ENCODE measurements at regions not wholly inside any gene's neighbourhood (a gene's known extent, or its start where the extent isn't known, plus 50 kb on each side); places are given as distances from the start of the nearest gene placed in this dataset.
A peak's percentile ranks its signal among the peaks of the same experiment; 100 is the strongest.
"Not testable (repeated sequence)": the region's sequence is repeated elsewhere in the genome, so short reads cannot be mapped to it uniquely, and the experiment has no call there.

DNA sequence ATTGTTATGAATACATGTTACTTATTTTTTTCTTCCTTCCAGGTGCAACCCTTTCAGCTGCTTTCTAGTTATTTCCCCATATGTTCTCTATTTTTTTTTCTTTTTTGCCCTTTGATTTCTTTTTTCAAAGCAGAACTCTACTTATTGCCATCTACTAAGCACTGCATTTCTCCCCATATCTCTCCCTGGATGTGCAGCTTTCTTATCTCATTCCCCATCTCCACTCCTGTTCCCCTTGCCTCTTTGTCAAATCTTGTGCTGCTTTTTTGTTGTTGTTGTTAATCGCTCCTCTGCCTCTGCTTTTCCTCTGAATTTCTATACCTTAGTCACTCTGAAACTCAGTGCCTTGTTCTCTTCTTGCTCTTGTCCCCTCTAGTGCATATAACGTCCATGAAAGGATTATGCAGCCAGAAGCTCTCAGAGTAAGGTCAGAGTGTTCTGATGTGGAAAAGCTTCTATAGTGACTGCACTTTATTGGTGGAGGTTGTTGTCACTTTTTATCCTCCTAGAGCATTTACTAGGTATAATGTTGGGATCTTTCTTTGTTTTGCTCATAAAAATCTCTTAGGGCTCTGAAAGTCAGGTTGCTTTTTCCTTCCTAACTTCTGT is 51.1 kb upstream of the JADE1 start:
- H3K4me3 ChIP-seq (ENCODE audit: extremely low read depth, insufficient read depth, low read length, poor library complexity, severe bottlenecking): no peak overlapping the region
- WGBS, 2 experiments (ENCODE audit: insufficient coverage in 2 of 2): 80% methylated on average over 1 of the region's 2 CpGs; no CpG with 5 or more reads in 1 of the 2 experiments
- H3K9me3 ChIP-seq (ENCODE audit: control insufficient read depth, low read length): no peaks in the 10 kb centered on the region
- H3K4me1 ChIP-seq (ENCODE audit: control insufficient read depth, insufficient read depth, low read length, poor library complexity, severe bottlenecking): peaks cover 8% of the 10 kb centered on the region
- H3K36me3 ChIP-seq (ENCODE audit: control insufficient read depth, insufficient read depth, low read length): no peaks in the 10 kb centered on the region
- H3K27ac ChIP-seq (ENCODE audit: low read depth, low read length, severe bottlenecking): no peak overlapping the region

DNA sequence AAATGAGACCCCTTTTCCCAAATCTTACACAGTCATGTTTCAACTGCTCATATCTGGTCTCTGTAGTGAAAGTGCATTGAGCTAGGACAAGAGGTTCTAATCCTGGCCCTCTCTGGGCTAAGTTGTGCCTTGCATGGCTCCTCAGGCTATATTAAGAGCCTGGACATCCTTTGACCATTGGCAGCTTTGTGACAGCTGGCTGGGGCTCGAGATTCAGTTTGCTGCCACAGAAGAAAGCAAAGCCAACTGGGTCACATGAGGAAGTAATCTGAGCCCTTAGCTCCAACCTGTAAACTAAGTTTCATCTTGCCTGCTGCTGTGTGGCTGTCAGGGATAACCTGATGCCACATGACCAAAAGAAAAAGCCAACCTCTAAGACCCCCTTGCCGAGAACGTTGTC is 51.8 kb upstream of the JADE1 start:
- Histone ChIP-seq H3K36me3 (ENCODE audit: control insufficient read depth, insufficient read depth, low read length) (no peaks in the 10 kb centered on the region), H3K27ac (ENCODE audit: low read depth, low read length, severe bottlenecking) (no peak overlapping the region), H3K4me3 (ENCODE audit: extremely low read depth, insufficient read depth, low read length, poor library complexity, severe bottlenecking) (no peak overlapping the region), H3K9me3 (ENCODE audit: control insufficient read depth, low read length) (no peaks in the 10 kb centered on the region), H3K4me1 (ENCODE audit: control insufficient read depth, insufficient read depth, low read length, poor library complexity, severe bottlenecking) (peaks cover 8% of the 10 kb centered on the region)
- WGBS, 2 experiments (ENCODE audit: insufficient coverage in 2 of 2): 33 to 34% methylated on average over 1 to 3 of the region's 3 CpGs

DNA sequence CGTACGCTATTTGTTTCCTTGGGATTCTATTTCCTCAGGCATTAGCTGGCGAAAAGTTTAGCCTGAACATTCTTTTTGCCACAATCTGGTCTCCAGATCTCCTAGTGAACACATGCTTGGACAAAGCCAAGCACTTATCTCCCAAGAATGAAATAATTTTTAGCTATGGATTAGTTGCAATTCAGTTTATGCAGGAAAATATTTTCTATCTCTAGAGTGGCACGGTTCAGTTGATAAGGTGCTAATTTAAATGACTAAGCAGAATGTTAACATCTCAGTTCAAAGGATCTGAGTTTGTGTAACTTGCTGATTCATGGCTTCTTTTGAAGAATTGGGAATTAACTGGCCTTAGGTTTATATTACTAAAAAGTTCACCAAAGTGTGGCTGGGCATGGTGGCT is 58.1 kb upstream of the JADE1 start:
- Histone ChIP-seq H3K4me1 (ENCODE audit: control insufficient read depth, insufficient read depth, low read length, poor library complexity, severe bottlenecking) (no peaks in the 10 kb centered on the region), H3K4me3 (ENCODE audit: extremely low read depth, insufficient read depth, low read length, poor library complexity, severe bottlenecking) (no peak overlapping the region), H3K9me3 (ENCODE audit: control insufficient read depth, low read length) (no peaks in the 10 kb centered on the region), H3K36me3 (ENCODE audit: control insufficient read depth, insufficient read depth, low read length) (no peaks in the 10 kb centered on the region), H3K27ac (ENCODE audit: low read depth, low read length, severe bottlenecking) (no peak overlapping the region)
- 91 to 98% methylated on average over 4 of the region's 4 CpGs for WGBS, 2 experiments (ENCODE audit: insufficient coverage in 2 of 2)

DNA sequence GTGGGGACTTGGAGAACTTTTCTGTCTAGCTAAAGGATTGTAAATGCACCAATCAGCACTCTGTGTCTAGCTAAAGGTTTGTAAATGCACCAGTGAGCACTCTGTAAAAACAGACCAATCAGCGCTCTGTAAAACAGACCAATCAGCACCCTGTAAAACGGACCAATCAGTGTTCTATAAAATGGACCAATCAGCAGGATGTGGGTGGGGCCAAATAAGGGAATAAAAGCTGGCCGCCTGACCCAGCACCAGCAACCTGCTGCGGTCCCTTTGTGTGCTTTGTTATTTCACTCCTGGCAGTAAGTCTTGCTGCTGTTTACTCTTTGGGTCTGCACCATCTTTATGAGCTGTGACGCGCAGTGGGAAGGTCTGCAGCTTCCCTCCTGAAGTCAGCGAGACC is 67.8 kb upstream of the JADE1 start:
- not testable (repeated sequence) for H3K27ac ChIP-seq (ENCODE audit: low read depth, low read length, severe bottlenecking); H3K4me3 ChIP-seq (ENCODE audit: extremely low read depth, insufficient read depth, low read length, poor library complexity, severe bottlenecking); H3K4me1 ChIP-seq (ENCODE audit: control insufficient read depth, insufficient read depth, low read length, poor library complexity, severe bottlenecking); H3K9me3 ChIP-seq (ENCODE audit: control insufficient read depth, low read length); H3K36me3 ChIP-seq (ENCODE audit: control insufficient read depth, insufficient read depth, low read length)
- WGBS, 2 experiments (ENCODE audit: insufficient coverage in 2 of 2): 96 to 100% methylated on average over 5 to 7 of the region's 7 CpGs

DNA sequence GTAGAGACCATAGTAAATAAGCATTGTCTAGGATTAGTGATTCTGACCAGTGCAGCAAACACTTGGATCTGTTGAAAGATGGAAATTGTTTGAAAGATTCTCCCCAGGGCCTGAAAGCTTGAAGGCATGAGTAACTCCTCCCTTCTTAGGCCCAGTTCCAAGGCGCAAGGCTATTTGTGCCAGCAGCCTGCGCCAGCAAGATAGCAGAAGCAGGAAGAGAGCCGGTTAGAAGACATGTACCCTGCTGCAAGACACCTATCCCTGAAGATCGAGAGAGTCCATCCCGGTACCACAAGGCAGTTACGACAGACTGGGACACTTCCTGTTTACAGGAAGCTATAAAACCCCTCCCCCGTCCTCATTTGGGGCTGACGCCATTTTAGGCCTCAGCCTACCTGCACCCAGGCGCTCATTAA is 72.4 kb upstream of the JADE1 start:
- H3K4me1 ChIP-seq (ENCODE audit: control insufficient read depth, insufficient read depth, low read length, poor library complexity, severe bottlenecking): no peaks in the 10 kb centered on the region
- H3K4me3 ChIP-seq (ENCODE audit: extremely low read depth, insufficient read depth, low read length, poor library complexity, severe bottlenecking): no peak overlapping the region
- H3K27ac ChIP-seq (ENCODE audit: low read depth, low read length, severe bottlenecking): no peak overlapping the region
- no peaks in the 10 kb centered on the region for H3K36me3 ChIP-seq (ENCODE audit: control insufficient read depth, insufficient read depth, low read length)
- no peaks in the 10 kb centered on the region for H3K9me3 ChIP-seq (ENCODE audit: control insufficient read depth, low read length)
- 80 to 83% methylated on average over 8 to 9 of the region's 9 CpGs for whole genome bisulfite sequencing, 2 experiments (ENCODE audit: insufficient coverage in 2 of 2)

DNA sequence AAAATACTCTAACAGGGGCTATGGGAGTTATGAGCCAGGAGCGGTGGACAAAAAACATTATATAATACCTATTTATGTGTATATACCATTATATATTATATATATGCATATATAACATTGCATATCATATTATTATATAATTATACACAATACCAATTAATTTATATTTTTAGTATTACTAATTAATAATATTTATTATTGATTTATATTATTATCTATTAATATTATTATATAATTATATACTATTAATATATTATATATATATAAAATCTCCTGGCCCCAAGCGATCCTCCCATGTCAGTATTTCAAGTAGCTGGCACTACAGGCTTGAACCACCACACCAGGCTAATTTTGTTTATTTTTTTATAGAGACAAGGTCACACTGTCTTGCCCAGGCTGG is 73.8 kb upstream of the JADE1 start:
- Histone ChIP-seq H3K4me3 (ENCODE audit: extremely low read depth, insufficient read depth, low read length, poor library complexity, severe bottlenecking) (no peak overlapping the region), H3K36me3 (ENCODE audit: control insufficient read depth, insufficient read depth, low read length) (no peaks in the 10 kb centered on the region), H3K27ac (ENCODE audit: low read depth, low read length, severe bottlenecking) (no peak overlapping the region), H3K9me3 (ENCODE audit: control insufficient read depth, low read length) (no peaks in the 10 kb centered on the region), H3K4me1 (ENCODE audit: control insufficient read depth, insufficient read depth, low read length, poor library complexity, severe bottlenecking) (no peaks in the 10 kb centered on the region)
- no CpG with 5 or more reads among the region's 2 CpGs for WGBS, 2 experiments (ENCODE audit: insufficient coverage in 2 of 2)

DNA sequence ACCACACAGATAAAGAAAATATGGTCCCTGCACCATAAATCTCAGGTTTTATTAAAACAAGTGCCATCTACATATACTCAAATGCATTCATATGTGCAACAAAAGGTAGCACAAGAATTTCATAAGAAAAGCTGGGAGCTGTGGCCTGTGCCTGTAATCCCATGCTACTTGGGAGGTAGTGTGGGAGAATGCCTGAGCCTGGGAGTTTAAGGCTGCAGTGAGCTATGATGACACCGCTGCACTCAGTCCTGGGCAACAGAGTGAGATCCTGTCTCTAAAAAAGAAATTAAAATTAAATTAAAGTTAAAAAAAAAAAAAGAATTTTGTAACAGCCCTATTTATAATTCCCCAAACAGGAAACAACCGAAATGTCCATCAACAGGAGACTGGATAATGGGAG is 81.3 kb upstream of the JADE1 start:
- H3K4me1 ChIP-seq (ENCODE audit: control insufficient read depth, insufficient read depth, low read length, poor library complexity, severe bottlenecking): peaks cover 7% of the 10 kb centered on the region
- H3K9me3 ChIP-seq (ENCODE audit: control insufficient read depth, low read length): no peaks in the 10 kb centered on the region
- no CpG with 5 or more reads among the region's 2 CpGs for WGBS, 2 experiments (ENCODE audit: insufficient coverage in 2 of 2)
- H3K27ac ChIP-seq (ENCODE audit: low read depth, low read length, severe bottlenecking): peak overlapping the region; percentile 52
- H3K36me3 ChIP-seq (ENCODE audit: control insufficient read depth, insufficient read depth, low read length): no peaks in the 10 kb centered on the region
- no peak overlapping the region for H3K4me3 ChIP-seq (ENCODE audit: extremely low read depth, insufficient read depth, low read length, poor library complexity, severe bottlenecking)

DNA sequence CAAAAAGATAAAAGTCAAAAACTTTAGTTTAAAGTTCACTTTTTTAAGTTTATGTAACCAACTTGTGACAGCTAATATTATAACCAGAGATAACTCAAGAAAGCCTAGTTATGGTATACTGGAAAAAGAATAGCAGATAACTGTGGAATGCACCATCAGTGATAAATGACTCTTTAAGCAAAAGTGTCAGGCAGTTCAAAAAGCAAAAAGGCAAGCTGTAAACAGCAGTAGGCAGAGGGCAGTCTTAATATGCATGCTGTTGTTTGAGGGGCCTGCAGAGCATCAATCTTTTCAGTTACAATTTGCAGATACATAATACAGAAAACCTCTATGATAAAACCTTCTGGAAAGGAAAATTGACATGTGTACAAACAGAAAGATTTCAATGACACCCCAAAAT is 81.8 kb upstream of the JADE1 start:
- Histone ChIP-seq H3K9me3 (ENCODE audit: control insufficient read depth, low read length) (no peaks in the 10 kb centered on the region), H3K4me1 (ENCODE audit: control insufficient read depth, insufficient read depth, low read length, poor library complexity, severe bottlenecking) (peaks cover 7% of the 10 kb centered on the region), H3K36me3 (ENCODE audit: control insufficient read depth, insufficient read depth, low read length) (no peaks in the 10 kb centered on the region), H3K27ac (ENCODE audit: low read depth, low read length, severe bottlenecking) (peak overlapping the region; percentile 52), H3K4me3 (ENCODE audit: extremely low read depth, insufficient read depth, low read length, poor library complexity, severe bottlenecking) (no peak overlapping the region)

DNA sequence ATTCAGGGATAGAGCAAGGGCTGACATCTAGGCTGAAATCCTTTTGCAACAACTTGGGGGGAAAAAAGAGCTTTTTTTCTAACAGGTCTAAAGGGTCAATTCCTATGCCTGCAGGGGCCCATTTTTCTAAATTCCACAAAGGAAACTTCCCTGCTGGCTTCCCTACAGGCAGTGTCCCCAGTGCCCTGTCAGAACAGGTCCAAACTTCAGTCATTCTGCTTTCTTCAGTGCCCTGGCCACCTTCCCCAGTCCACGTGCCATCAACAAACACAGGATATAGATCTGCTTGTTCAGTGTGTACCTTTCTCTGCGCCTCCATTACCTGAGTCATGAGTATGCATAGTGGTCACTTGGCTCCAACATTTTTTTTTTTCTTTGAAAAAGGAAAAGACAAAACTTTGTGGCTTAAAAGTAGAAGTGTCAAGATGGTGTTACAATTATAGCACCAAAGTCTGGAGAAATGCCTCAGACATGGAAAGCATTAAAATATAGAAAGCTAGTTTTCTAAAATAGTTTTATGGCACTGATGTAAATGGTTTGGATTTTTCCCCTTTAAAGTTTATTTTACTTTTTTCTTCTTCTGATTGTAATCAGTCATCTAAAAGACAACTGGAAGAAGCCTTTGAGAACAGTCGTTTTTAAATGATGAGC is 84.0 kb upstream of the JADE1 start:
- Histone ChIP-seq H3K27ac (ENCODE audit: low read depth, low read length, severe bottlenecking) (no peak overlapping the region), H3K36me3 (ENCODE audit: control insufficient read depth, insufficient read depth, low read length) (no peaks in the 10 kb centered on the region), H3K4me1 (ENCODE audit: control insufficient read depth, insufficient read depth, low read length, poor library complexity, severe bottlenecking) (peaks cover 7% of the 10 kb centered on the region), H3K9me3 (ENCODE audit: control insufficient read depth, low read length) (no peaks in the 10 kb centered on the region), H3K4me3 (ENCODE audit: extremely low read depth, insufficient read depth, low read length, poor library complexity, severe bottlenecking) (no peak overlapping the region)
- WGBS, 2 experiments (ENCODE audit: insufficient coverage in 2 of 2): 18 to 40% methylated on average over 2 of the region's 3 CpGs

DNA sequence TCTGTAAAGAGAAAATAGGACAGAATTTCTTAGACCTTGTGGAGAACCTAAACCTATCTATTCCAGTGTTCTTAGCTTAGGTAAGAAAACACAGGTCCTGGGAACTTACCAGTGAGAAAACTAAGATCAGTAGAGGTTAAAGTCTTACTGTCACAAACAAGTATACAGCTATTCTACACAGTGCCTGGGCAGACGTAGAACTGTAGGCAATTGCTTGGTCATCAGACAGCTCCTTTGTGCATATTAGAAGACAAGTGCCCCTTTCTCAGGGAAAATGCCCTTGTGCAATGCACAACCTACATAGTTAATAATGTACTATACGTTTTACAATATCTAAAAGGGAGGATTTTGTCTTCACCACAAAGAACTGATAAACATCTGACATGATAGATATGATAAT is 86.6 kb upstream of the JADE1 start:
- Histone ChIP-seq H3K27ac (ENCODE audit: low read depth, low read length, severe bottlenecking) (no peak overlapping the region), H3K4me1 (ENCODE audit: control insufficient read depth, insufficient read depth, low read length, poor library complexity, severe bottlenecking) (peaks cover 6% of the 10 kb centered on the region), H3K4me3 (ENCODE audit: extremely low read depth, insufficient read depth, low read length, poor library complexity, severe bottlenecking) (no peak overlapping the region), H3K9me3 (ENCODE audit: control insufficient read depth, low read length) (no peaks in the 10 kb centered on the region), H3K36me3 (ENCODE audit: control insufficient read depth, insufficient read depth, low read length) (no peaks in the 10 kb centered on the region)
- WGBS, 2 experiments (ENCODE audit: insufficient coverage in 2 of 2): 100% methylated on average over 1 of the region's 2 CpGs; no CpG with 5 or more reads in 1 of the 2 experiments

DNA sequence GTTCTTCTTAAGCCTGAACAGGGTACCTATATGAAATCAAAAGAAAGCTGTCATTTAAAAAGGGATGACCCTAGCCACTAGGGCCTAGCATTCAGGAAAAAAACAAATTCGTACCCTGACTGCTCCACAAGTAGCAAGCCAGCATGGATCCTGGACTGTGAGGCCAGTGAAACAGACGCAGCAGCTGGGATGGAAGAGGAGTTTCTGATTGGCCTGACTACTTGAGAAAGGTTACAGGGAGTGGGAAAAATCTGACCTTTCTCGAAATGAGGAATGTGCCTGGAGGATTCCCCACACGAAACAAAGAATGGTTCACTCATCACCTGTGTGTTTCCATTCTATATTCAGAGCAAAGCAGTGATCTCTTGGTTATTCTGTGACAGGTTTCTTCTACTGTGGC is 87.6 kb upstream of the JADE1 start:
- no peaks in the 10 kb centered on the region for H3K9me3 ChIP-seq (ENCODE audit: control insufficient read depth, low read length)
- no peaks in the 10 kb centered on the region for H3K36me3 ChIP-seq (ENCODE audit: control insufficient read depth, insufficient read depth, low read length)
- H3K4me3 ChIP-seq (ENCODE audit: extremely low read depth, insufficient read depth, low read length, poor library complexity, severe bottlenecking): no peak overlapping the region
- 50 to 80% methylated on average over 2 to 3 of the region's 4 CpGs for WGBS, 2 experiments (ENCODE audit: insufficient coverage in 2 of 2)
- peak overlapping the region; percentile 54 for H3K27ac ChIP-seq (ENCODE audit: low read depth, low read length, severe bottlenecking)
- no peaks in the 10 kb centered on the region for H3K4me1 ChIP-seq (ENCODE audit: control insufficient read depth, insufficient read depth, low read length, poor library complexity, severe bottlenecking)
